ENCODE measurements at regions not wholly inside any gene's neighbourhood (a gene's known extent, or its start where the extent isn't known, plus 50 kb on each side); places are given as distances from the start of the nearest gene placed in this dataset.

DNA sequence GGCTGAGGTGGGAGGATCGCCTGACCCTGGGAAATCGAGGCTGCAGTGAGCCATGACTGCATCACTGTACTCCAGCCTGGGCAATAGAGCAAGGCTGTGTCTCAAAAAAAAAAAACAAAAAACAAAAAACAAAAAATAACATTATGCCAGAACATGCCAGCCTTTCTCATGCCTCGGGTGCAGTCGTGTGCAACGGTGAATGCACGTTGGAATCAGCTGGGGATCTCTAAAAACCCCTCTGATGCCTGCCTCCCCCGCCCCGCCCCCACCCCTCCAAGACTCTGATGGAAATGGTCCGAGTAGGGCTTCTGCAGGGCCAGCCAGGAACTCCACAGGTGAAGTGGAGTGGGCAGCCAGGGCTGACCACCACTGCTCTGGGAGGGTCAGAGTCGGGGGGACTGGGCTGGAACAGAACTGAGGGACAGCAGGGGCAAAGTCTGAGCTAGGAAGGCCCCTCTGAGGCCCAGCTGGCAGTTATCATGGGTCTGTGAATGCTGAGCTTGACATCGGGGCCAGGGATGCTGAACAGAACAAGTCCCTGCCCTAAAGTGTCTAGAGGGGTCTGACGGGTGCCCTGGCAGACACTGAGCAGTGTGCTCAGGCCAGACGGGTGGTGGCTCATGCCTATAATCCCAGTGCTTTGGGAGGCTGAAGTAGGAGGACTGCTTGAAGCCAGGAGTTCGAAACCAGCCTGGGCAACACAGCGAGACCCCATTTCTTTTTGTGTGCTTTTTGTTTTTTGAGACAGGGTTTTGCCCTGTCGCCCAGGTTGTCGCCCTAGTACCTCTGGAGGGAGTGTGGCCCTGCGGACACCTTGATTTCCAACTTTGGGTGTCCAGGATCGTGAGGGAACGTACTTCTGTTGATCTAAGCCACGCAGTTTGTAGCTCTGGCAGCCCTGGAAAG lies 193.4 kb upstream of the GSE1 start:
- H3K9me3 ChIP-seq: no peaks in the 10 kb centered on the region
- peaks cover 7% of the 10 kb centered on the region for H3K27me3 ChIP-seq
- peaks cover 0 to 4% of the 10 kb centered on the region in 2 experiments for H3K4me1 ChIP-seq (ENCODE audit: control insufficient read depth in 1 of 2, insufficient read depth in 1 of 2, low read depth in 1 of 2, low read length in 1 of 2)
- no peaks in the 10 kb centered on the region for H3K36me3 ChIP-seq
- H3K4me3 ChIP-seq (ENCODE audit: low read depth in 1 of 2, low read length in 1 of 2): no peak overlapping the region
- TF ChIP-seq, protein P1, sequence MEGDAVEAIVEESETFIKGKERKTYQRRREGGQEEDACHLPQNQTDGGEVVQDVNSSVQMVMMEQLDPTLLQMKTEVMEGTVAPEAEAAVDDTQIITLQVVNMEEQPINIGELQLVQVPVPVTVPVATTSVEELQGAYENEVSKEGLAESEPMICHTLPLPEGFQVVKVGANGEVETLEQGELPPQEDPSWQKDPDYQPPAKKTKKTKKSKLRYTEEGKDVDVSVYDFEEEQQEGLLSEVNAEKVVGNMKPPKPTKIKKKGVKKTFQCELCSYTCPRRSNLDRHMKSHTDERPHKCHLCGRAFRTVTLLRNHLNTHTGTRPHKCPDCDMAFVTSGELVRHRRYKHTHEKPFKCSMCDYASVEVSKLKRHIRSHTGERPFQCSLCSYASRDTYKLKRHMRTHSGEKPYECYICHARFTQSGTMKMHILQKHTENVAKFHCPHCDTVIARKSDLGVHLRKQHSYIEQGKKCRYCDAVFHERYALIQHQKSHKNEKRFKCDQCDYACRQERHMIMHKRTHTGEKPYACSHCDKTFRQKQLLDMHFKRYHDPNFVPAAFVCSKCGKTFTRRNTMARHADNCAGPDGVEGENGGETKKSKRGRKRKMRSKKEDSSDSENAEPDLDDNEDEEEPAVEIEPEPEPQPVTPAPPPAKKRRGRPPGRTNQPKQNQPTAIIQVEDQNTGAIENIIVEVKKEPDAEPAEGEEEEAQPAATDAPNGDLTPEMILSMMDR (IDR thresholded peaks at IDR 0.05): no peak
- no peak overlapping the region for H3K27ac ChIP-seq

DNA sequence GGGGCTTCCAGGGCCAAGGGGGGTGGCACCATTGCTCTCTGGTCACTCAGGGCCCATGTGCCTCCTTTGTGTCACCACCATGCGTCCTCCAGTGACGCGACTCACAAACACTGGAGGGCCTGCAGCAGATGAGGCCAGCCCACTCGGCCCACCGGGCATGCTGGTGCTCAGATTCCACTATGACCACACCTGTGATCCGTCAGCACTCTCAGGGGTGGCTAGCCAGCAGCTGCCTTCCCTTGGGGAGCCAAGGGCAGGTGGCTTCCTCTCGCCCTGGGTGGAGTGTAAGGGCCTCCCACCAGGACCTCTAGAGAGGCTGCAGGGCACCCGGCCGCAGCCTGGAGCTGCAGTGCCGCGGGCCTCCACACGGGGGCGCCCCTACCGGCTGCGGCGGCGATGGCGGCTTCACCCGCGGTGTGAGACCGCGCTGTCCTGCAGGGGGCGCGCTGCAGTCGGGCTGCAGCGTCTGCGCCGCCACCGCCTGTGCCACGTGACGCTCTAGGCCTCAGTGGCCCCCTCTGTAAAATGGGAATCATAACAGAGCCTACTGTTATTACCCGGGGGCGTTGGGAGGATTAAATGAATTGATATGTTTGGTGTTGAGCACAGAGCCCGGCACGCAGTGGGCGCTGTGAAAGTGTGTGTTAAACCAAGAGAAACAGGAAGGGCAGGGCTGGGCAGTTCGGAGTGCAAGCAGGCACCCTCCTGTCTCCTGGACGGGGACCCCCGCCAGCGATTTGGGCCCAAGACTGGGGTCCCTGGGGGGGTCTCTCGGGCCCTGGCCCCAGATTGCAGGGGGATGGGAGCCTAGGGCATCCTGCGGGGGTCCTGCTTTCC lies 192.4 kb upstream of the GSE1 start:
- Histone ChIP-seq H3K36me3 (no peaks in the 10 kb centered on the region), H3K27me3 (peaks cover 7% of the 10 kb centered on the region), H3K4me1 (ENCODE audit: control insufficient read depth in 1 of 2, insufficient read depth in 1 of 2, low read depth in 1 of 2, low read length in 1 of 2) (peaks cover 0 to 4% of the 10 kb centered on the region in 2 experiments), H3K9me3 (no peaks in the 10 kb centered on the region), H3K4me3 (ENCODE audit: low read depth in 1 of 2, low read length in 1 of 2) (no peak overlapping the region), H3K27ac (no peak overlapping the region)
- TF ChIP-seq, protein P1 (IDR thresholded peaks at IDR 0.05): peak; percentile 100

DNA sequence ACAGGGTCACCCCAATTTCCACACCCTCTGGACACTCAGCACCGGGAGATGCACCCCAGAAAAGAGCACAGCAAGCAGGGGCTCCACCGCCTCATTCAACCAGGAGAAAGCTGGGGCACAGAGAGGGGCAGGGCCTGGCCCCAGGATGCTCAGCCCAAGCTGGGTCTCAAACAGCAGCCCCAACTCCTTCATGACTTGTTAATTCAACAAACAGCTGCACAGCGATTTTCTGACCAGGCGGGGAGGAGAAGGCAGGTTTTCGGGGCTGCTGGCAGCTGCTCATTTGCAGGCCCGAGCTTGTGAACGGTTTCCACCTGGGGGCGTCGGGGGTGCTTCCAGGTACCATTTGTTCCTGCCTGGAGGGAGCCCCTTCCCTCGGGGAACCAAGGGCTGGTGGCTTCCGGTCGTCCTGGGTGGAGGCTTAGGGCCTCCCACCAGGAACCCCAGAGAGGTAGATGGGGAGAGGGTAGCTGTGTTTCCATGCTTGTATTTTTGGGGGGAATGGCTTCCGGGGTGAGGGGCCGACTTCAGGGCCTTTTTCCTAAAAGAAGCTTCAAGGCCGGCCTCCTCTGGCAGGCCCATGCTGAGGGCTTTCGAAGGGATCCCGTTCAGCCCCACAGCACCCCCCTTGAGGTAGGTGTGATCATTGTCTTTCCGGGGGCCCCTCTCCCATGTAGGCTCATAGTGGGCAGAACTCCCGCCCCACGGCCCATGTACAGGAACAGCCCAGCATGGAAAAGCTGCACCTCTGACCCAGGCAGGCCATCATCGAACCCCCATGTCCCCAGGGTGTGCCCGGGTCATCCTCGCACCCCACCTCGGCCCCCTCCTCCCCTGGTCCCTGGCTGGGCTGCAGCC lies 191.6 kb upstream of the GSE1 start:
- Histone ChIP-seq H3K4me1 (ENCODE audit: control insufficient read depth in 1 of 2, insufficient read depth in 1 of 2, low read depth in 1 of 2, low read length in 1 of 2) (no peaks in the 10 kb centered on the region), H3K36me3 (no peaks in the 10 kb centered on the region), H3K9me3 (no peaks in the 10 kb centered on the region), H3K4me3 (ENCODE audit: low read depth in 1 of 2, low read length in 1 of 2) (no peak overlapping the region), H3K27me3 (peaks cover 7% of the 10 kb centered on the region), H3K27ac (no peak overlapping the region)
- TF ChIP-seq, protein P1 (IDR thresholded peaks at IDR 0.05): no peak

DNA sequence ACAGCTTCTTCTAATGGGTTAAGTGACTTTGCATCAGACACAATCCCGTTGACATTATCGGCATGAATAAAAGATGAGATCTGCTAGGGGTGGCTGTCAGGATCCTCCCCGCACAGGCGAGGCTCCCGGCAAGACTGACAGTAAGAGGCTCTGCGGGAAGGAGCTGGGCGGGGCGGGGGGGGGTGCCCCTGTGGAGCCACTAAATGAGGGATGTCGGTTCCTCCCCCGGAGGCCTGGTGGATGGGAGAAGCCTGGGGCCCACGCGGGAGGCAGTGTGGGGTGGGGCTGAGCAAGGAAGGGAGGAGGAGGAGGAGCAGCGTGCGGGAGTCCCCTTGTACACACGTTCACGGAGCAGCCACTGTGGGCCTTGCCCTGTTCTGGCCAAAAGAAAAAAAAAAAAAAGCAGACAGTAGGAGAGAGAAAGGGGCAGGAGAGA lies 190.9 kb upstream of the GSE1 start:
- peaks cover 7% of the 10 kb centered on the region for H3K27me3 ChIP-seq

More for the DNA sequence above, 190.9 kb upstream of the GSE1 start:
- Histone ChIP-seq H3K36me3 (no peaks in the 10 kb centered on the region), H3K9me3 (no peaks in the 10 kb centered on the region), H3K4me1 (ENCODE audit: control insufficient read depth in 1 of 2, insufficient read depth in 1 of 2, low read depth in 1 of 2, low read length in 1 of 2) (no peaks in the 10 kb centered on the region), H3K27ac (no peak overlapping the region), H3K4me3 (ENCODE audit: low read depth in 1 of 2, low read length in 1 of 2) (no peak overlapping the region)
- TF ChIP-seq, protein P1 (IDR thresholded peaks at IDR 0.05): no peak
